ENCODE measurements at regions not wholly inside any gene's neighbourhood (a gene's known extent, or its start where the extent isn't known, plus 50 kb on each side); places are given as distances from the start of the nearest gene placed in this dataset.

- TF ChIP-seq CTCF (IDR thresholded peaks at IDR 0.05) = no peak
- no peak for TF ChIP-seq POLR2A (IDR thresholded peaks at IDR 0.05)
Observed at GRCh38 chr10:129005080-129005479, 462.0 kb upstream of the MGMT start.
